Superior temporal gyrus (tissue), 1 donor: ENCODE measurements at regions not wholly inside any gene's neighbourhood (a gene's known extent, or its start where the extent isn't known, plus 50 kb on each side); places are given as distances from the start of the nearest gene placed in this dataset.

Experiments used
- DNase-seq: peaks from one replicate; pipeline ENCODE4 v3.0.0-alpha.2; 2016; ENCODE audit errors: extremely low spot score

GRCh38 chr13:73715114-73715910 lies 418.9 kb downstream of the KLF12 start:
- no peak for DNase-seq

- DNase-seq = no peak
These were observed 419.7 kb downstream of the KLF12 start for GRCh38 chr13:73714522-73714921.

GRCh38 chr13:73708393-73708985 lies 425.7 kb downstream of the KLF12 start:
- DNase-seq = peak; percentile 85

- no peak for DNase-seq
These were observed 429.6 kb downstream of the KLF12 start for GRCh38 chr13:73704587-73704986.

GRCh38 chr13:73703606-73704005 lies 430.6 kb downstream of the KLF12 start:
- DNase-seq = no peak

- DNase-seq = no peak
These were observed 431.7 kb downstream of the KLF12 start for GRCh38 chr13:73702419-73703071.

GRCh38 chr13:73701160-73701559 lies 433.0 kb downstream of the KLF12 start:
- no peak for DNase-seq

DNA sequence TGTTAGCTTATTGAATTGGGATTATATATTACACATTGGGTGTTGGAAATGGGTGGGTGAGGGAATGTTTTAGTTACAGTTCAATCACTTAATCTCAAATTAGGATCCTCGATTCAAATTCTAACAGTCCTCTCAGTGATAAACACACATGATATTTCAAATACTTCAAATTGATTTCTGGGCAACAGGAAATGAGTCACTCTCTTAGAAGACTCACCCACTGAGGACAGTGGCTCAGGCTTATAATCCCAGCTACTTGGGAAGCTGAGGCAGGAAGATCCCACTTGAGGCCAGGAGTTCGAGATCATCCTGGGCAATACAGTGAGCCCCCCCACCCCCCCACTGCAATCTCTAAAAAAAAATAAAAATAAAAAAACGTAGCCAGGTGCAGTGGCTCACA lies 435.3 kb downstream of the KLF12 start:
- no peak for DNase-seq

DNA sequence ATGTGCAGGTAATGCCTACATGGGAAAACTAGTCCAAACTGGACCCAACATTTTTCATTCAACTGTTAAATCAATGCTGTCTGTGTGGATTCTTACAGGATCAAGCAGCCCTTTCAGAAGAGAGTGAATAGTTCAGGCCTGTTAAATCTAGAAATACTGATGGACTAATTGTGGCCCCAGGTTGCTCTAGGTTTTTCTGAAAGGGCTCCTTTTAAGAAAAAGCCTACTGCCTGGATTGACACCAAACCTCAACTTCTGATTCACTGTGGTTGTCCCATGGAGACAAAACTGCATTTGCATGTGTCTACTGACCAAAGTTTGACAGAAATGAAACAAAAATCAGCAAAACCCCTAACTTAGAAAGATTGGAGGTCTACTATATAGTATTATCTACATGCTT lies 437.0 kb downstream of the KLF12 start:
- DNase-seq = no peak

GRCh38 chr13:73696713-73697112 lies 437.5 kb downstream of the KLF12 start:
- DNase-seq = no peak

DNA sequence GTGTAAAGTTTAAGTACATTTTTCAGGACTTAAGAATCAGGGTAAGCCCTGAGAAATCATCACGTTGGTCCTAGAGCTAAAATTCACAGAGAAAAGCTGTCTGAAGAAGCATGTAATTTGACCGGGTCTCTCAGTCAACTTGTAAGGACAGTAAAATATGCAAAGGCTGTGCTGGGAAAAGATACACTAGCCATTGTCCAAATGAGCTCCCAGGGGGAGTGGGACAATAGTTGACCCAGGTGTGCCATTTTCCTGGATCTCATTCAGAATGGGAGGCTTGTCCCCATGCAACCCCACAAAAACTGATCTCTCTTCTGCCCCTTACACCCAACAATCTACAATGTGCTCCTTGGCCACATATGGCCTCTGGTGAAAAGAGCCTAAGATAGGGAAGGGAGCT lies 437.9 kb downstream of the KLF12 start:
- DNase-seq = no peak

GRCh38 chr13:73695325-73695724 lies 438.9 kb downstream of the KLF12 start:
- DNase-seq = no peak

DNA sequence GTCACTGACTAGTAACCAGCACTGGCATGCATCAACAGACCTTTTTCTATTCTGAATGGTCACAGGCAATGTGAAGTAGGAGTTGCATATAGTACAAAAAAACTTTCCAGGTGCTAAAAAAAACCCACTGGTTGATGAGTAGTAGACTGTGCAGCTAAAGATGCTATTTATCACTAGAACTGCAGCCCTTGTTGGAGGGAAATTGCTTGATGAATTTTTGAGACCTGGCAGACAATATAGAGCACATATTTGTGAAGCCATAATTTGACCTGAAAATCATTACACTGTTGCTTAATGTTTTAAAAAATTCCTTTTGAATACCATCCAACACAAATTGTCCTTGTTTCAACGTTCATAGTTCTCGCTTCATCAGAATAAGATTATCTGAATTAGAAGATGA lies 441.0 kb downstream of the KLF12 start:
- no peak for DNase-seq

DNA sequence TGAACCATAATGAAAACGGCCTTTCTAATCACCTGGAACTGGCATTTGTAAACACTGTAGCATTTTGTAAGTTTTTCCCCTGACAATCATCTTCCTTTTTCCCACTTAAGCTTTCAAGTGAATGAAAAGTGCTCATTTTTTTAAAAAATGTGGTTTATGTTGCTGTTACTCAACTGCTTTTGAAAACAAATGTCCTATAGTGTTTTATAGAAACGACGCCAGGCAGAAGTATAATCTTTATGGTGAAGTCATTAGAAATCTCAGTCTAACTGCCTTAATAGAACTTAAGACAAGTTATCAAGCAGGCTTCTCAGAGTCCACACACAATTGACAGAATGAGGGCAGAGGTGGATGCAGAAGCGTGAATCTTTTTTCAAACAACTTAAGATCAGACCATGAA lies 442.3 kb downstream of the KLF12 start:
- no peak for DNase-seq

DNA sequence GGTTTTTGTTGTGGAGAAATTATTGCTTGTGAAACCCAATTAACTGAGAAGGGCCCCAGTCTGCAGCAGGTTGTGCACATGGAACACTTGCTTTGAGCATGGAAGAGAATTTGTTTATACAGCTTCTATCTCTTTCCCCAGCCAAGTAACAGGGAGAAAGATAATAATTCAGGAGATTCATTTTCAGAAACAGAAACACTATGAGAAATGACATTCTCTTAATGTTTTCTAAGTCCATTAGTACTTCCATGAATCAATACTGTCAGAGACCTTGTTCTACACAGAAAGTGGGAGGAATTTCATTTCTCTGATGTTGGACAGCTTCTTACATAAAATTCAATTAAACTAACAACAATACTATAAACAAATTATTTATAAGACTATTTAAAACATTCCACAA lies 446.3 kb downstream of the KLF12 start:
- DNase-seq = no peak

- DNase-seq = no peak
These were observed 447.1 kb downstream of the KLF12 start for GRCh38 chr13:73687087-73687486.

DNA sequence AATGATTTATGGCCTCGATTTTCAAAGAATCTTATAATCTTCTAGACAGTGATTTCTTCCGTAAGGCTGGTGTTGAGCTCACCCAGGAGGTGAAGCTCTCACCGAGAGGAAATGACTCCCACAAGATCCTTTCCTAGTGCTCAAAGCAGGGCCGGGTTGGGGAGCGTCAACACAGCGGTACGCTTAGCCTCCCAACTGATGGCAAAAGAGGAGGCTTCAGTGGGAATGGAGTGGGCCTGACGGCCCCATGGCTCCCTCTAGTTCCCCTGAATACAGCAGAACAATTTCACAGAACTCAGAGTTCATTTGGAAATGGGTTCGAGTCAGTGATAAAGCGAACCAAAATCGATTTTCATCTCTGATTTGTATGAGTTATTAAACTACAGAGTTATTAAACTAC lies 449.5 kb downstream of the KLF12 start:
- no peak for DNase-seq

DNA sequence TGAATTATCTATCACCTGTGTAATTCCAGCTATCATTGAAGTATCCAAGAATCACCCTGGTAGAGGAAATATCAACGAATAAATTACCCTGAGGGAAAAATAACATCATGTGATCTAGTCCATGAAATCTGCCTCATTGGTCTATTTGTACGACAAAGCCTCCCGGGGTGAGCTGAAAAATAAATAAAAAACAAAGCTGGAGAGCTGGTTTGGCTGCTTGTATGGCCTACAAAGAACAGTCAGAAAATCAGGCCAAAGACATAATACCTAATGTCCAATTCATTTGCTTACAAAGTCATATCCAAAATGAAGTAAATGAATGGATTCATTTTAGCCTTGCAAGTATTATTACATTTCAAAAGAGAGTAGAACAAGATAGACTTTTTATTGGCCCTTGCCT lies 449.9 kb downstream of the KLF12 start:
- DNase-seq = no peak

DNA sequence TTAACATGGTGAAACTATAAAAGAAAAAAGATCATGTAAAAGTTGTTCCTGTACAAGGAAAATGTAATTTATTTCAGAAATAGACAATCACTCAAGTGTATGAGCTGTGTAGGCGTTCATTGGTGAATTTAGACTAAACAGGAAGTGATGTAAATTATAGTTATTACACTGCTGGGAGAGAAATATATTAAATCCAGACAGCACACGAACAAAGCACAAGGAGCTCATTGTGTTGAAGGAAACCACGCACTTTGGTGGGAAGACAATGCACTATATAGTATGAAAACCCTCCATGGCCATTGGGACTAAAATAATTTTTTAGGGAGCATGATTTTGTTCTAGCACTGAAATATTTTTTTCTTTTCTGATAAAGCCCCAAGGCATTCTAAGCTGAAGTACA lies 450.5 kb downstream of the KLF12 start:
- no peak for DNase-seq

- no peak for DNase-seq
These were observed 452.4 kb downstream of the KLF12 start for GRCh38 chr13:73681779-73682178.

DNA sequence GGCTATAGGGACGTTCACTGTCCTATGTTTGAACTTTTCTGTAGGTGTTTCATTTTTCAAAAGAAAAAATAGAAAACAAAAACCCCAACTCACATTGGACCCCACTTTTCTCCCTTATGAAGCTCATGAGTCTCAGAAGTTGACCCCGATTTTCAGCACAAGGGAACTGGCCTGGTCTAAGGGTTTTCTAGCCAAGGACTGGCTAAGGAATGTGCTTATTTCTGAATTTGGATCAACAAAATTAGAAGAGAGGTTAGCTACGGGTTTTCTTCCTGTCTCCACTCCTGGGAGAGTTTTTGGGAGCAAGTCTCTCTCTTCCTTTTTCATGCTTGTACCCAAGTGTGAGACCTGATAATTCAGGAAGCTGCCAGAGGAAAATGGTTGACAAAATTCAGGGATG lies 453.2 kb downstream of the KLF12 start:
- DNase-seq = no peak

GRCh38 chr13:73677048-73677601 lies 457.1 kb downstream of the KLF12 start:
- DNase-seq = no peak

- DNase-seq = no peak
These were observed 457.6 kb downstream of the KLF12 start for GRCh38 chr13:73676550-73677047.
